Activated CD4-positive, alpha-beta T cell treated with anti-CD3 and anti-CD28 coated beads, Interleukin-2, amount 10 ng/mL, durations not matched to agents 7 days and 5 days (primary cell): ENCODE measurements at regions not wholly inside any gene's neighbourhood (a gene's known extent, or its start where the extent isn't known, plus 50 kb on each side); places are given as distances from the start of the nearest gene placed in this dataset.

Experiments
- CTCF ChIA-PET: fragments of 350-600 bp; sonication (Branson Sonifier 250); formaldehyde crosslinking; loops from one replicate; lab custom pipeline; 2021; ENCODE audit warnings: antibody characterized with exemption; lab: Charles Lee
- POLR2A ChIA-PET: fragments of 350-600 bp; sonication (Branson Sonifier 250); formaldehyde crosslinking; loops from one replicate; lab custom pipeline; 2021; ENCODE audit warnings: antibody characterized with exemption; lab: Charles Lee
- DNase-seq: peaks from one replicate; pipeline ENCODE4 v3.0.0-alpha.2; 2020
- H3K27ac Mint-ChIP-seq: one replicate; pipeline ENCODE4 v1.8.0; 2021; ENCODE audit warnings: mild to moderate bottlenecking, moderate library complexity, mixed read lengths
- H3K27me3 Mint-ChIP-seq: one replicate; pipeline ENCODE4 v1.8.0; 2021; ENCODE audit warnings: mixed read lengths
- H3K36me3 Mint-ChIP-seq: one replicate; pipeline ENCODE4 v1.8.0; 2021; ENCODE audit warnings: low read depth, mixed read lengths
- H3K4me1 Mint-ChIP-seq: one replicate; pipeline ENCODE4 v1.8.0; 2021; ENCODE audit warnings: mixed read lengths
- H3K4me3 Mint-ChIP-seq: one replicate; pipeline ENCODE4 v1.8.0; 2021; ENCODE audit warnings: mild to moderate bottlenecking, moderate library complexity, mixed read lengths
- H3K9me3 Mint-ChIP-seq: one replicate; pipeline ENCODE4 v1.8.0; 2021; ENCODE audit warnings: mixed read lengths

DNA sequence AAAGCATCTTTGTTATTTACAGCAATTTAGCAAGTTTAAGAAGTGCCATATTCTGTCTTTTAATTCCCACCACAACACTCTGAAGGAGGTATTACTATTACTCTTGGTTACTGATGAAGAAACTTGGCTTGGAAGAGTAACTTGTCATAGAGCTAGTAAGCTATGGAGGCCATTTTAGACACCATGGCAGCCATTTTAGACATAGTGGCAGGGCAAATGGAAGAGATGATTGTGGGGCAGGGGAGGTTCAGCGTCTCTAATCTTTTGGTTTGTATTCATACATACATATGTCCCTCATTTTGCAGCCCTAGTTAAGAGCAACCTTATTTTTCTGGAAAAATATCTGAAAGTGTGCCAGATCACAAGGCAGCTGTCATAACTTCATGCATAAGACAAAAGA lies 82.6 kb upstream of the SOX1 start:
- H3K9me3 Mint-ChIP-seq, result peaks cover 3% of the 10 kb centered on the region
- no peaks in the 10 kb centered on the region for H3K36me3 Mint-ChIP-seq
- no peak overlapping the region for H3K27ac Mint-ChIP-seq
- ChIA-PET CTCF (no interaction called here), POLR2A (no interaction called here)
- no peak overlapping the region for H3K4me3 Mint-ChIP-seq
- peaks cover 5% of the 10 kb centered on the region for H3K27me3 Mint-ChIP-seq
- no peaks in the 10 kb centered on the region for H3K4me1 Mint-ChIP-seq
- no peak for DNase-seq

DNA sequence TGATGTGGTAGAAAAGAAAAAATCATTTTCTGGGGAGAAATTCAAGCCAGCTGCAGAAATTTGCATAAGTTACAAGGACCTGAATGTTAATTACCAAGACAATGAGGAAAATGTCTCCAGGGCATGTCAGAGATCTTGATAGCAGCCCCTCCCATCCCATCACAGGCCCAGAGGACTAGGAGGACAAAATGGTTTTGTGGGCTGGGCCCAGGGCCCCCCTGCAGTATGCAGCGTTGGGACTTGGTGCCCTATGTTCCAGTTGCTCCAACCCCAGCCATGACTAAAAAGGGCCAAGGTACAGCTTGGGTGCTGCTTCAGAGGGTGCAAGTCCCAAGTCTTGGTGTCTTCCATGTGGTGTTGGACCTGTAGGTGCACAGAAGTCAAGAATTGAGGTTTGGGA lies 76.6 kb upstream of the SOX1 start:
- POLR2A ChIA-PET, result no interaction called here
- Mint-ChIP-seq H3K27me3 (peaks cover 2% of the 10 kb centered on the region), H3K4me3 (no peak overlapping the region), H3K4me1 (no peaks in the 10 kb centered on the region), H3K36me3 (peaks cover 3% of the 10 kb centered on the region), H3K9me3 (peaks cover 17% of the 10 kb centered on the region), H3K27ac (no peak overlapping the region)
- CTCF ChIA-PET, result no interaction called here
- DNase-seq, result no peak

DNA sequence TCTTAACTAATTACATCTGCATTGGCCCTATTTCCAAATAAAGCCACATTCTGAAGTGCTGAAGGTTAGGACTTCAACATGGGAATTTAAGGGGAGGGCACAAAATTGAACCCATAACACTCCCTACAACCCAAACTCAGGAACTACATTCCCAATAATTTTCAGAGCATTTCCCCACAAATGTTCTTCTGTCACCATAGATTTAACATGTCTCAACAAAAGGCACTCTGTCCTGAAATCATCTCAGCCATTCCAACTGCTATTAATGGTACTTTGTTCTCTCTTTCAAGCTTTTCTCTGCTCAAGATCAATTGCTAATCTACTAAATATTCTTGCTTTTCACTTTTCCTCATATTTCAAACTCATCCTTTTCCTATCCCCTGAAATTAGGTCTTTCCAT lies 74.0 kb upstream of the SOX1 start:
- no peak overlapping the region for H3K27ac Mint-ChIP-seq
- H3K36me3 Mint-ChIP-seq, result peaks cover 3% of the 10 kb centered on the region
- H3K4me1 Mint-ChIP-seq, result no peaks in the 10 kb centered on the region
- ChIA-PET CTCF (no interaction called here), POLR2A (no interaction called here)
- DNase-seq, result no peak
- peaks cover 14% of the 10 kb centered on the region for H3K9me3 Mint-ChIP-seq
- H3K4me3 Mint-ChIP-seq, result no peak overlapping the region
- H3K27me3 Mint-ChIP-seq, result peaks cover 2% of the 10 kb centered on the region

DNA sequence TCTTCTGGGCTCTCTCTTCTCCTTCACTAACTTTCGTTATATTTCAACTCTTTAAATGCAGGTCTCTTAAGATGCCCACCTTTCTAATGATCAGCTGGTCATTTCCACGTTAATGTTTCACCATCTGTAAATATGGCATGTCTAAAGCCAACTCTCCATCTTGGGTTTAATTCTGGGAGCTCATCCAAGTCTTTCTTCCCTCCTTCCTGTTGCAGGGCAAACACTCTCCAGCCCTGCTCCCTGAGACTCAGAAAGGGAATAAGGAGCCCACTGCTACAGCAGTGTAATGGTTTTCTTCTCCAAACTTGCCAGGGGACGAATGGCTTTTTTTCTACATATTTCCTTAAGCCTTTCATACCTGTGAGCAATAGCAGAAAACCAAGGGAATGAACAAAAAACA lies 73.3 kb upstream of the SOX1 start:
- no peaks in the 10 kb centered on the region for H3K4me1 Mint-ChIP-seq
- H3K4me3 Mint-ChIP-seq, result no peak overlapping the region
- peaks cover 14% of the 10 kb centered on the region for H3K9me3 Mint-ChIP-seq
- H3K27me3 Mint-ChIP-seq, result peaks cover 2% of the 10 kb centered on the region
- H3K36me3 Mint-ChIP-seq, result peaks cover 3% of the 10 kb centered on the region
- no peak for DNase-seq
- H3K27ac Mint-ChIP-seq, result no peak overlapping the region
- POLR2A ChIA-PET, result no interaction called here
- CTCF ChIA-PET, result no interaction called here

DNA sequence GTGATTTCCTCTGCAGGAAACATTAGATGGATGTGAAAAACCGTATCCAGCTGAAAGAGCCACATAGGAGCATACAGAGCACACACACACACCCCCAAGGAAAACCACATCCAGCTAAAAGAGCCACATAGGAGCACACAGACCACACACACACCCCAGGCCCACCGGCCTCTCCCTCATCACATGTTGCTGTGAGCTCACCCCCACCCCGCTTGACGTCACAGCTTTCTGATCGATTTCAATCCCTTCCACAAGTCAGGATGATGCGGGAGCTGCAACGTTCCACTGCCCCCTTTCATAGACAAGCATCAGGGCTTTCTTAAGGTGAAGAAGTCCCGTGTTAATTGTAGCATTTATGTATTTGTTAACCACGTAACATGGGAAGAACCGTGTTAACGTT lies 72.4 kb upstream of the SOX1 start:
- peaks cover 3% of the 10 kb centered on the region for H3K36me3 Mint-ChIP-seq
- ChIA-PET CTCF (no interaction called here), POLR2A (no interaction called here)
- H3K27ac Mint-ChIP-seq, result no peak overlapping the region
- peaks cover 12% of the 10 kb centered on the region for H3K9me3 Mint-ChIP-seq
- no peak for DNase-seq
- H3K4me3 Mint-ChIP-seq, result no peak overlapping the region
- H3K27me3 Mint-ChIP-seq, result peaks cover 2% of the 10 kb centered on the region
- H3K4me1 Mint-ChIP-seq, result no peaks in the 10 kb centered on the region

DNA sequence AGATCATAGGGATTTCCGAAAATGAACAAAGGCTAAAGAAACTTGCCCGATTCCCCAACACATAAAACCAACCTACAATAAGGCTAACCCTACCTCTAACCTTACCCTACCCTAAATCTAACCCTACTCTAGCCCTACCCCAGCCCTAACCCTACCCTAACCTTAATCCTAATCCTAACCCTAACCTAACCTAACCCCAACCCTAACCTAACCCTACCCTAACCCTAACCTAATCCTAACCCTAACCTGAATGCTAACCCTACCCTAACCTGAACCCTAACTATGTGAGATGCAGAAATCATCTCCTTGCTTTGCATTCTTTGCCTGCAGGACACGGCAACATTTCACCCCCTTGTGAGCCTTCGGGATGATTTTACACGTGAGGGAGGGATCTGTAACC lies 67.6 kb upstream of the SOX1 start:
- DNase-seq, result no peak
- no peak overlapping the region for H3K27ac Mint-ChIP-seq
- no peaks in the 10 kb centered on the region for H3K36me3 Mint-ChIP-seq
- H3K27me3 Mint-ChIP-seq, result peaks cover 2% of the 10 kb centered on the region
- H3K4me1 Mint-ChIP-seq, result no peaks in the 10 kb centered on the region
- CTCF ChIA-PET, result no interaction called here
- no peaks in the 10 kb centered on the region for H3K9me3 Mint-ChIP-seq
- H3K4me3 Mint-ChIP-seq, result no peak overlapping the region
- POLR2A ChIA-PET, result no interaction called here

DNA sequence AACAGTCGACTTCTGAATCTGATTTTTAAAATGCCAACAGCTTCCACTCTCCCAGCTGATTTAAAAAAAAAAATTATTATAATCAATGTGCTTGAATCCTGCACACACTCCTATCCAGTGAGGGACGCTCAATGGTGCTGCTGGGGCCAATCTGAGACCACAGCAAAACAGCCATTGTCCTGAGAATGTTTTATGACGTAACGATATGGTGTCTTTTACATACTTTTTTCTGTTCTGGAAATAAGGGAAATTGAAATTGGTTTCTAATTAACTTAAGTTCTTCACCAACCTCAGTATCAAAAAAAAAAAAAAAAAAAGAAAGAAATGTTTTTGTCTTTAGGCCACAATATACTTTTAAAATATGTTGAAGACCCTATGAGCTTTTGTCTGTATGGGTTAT lies 66.1 kb upstream of the SOX1 start:
- ChIA-PET CTCF (no interaction called here), POLR2A (no interaction called here)
- no peak for DNase-seq
- Mint-ChIP-seq H3K27ac (no peak overlapping the region), H3K4me1 (no peaks in the 10 kb centered on the region), H3K4me3 (no peak overlapping the region), H3K9me3 (no peaks in the 10 kb centered on the region), H3K27me3 (no peaks in the 10 kb centered on the region), H3K36me3 (no peaks in the 10 kb centered on the region)

DNA sequence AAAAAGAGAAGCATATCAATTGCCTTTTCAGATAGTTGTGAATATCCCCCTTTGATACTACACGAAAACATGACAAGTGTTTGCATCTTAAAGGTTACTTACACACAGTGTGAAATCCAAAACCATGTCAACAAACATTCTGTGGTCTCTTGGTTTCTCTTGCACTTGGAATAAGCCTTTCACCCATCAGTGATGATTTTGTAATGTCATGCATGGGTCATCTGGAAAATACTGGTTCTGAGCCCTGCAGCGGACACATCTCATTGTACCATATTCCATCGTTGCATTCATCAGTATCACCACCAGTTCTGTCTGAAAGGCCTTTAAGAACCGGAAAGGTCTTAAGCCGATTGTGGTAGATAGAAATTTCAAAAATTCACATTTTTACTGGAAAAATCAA lies 65.4 kb upstream of the SOX1 start:
- H3K36me3 Mint-ChIP-seq, result no peaks in the 10 kb centered on the region
- H3K9me3 Mint-ChIP-seq, result no peaks in the 10 kb centered on the region
- DNase-seq, result no peak
- H3K4me1 Mint-ChIP-seq, result no peaks in the 10 kb centered on the region
- no peak overlapping the region for H3K4me3 Mint-ChIP-seq
- no peak overlapping the region for H3K27ac Mint-ChIP-seq
- H3K27me3 Mint-ChIP-seq, result no peaks in the 10 kb centered on the region
- ChIA-PET CTCF (no interaction called here), POLR2A (no interaction called here)

DNA sequence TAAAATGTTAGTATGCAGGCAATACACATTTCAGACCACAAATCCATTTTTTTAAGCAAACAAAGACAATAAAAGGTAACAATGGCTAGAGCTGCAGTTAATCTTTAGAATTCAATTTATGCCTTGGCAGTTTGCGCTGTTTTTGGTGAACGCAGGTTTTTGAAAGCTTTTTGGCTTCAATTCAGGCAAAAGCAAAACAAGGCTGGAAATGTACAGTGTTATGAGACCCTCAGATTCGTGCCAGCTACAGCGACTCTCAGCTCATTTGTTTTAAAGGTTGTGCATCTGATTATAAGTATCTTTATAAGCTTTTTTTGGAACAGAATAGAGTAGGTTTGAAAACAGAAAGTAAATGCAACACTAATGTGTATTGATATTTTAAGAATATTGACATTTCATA lies 63.6 kb upstream of the SOX1 start:
- Mint-ChIP-seq H3K9me3 (no peaks in the 10 kb centered on the region), H3K27ac (no peak overlapping the region), H3K36me3 (no peaks in the 10 kb centered on the region), H3K4me1 (no peaks in the 10 kb centered on the region), H3K27me3 (no peaks in the 10 kb centered on the region), H3K4me3 (no peak overlapping the region)
- ChIA-PET CTCF (no interaction called here), POLR2A (no interaction called here)
- no peak for DNase-seq

DNA sequence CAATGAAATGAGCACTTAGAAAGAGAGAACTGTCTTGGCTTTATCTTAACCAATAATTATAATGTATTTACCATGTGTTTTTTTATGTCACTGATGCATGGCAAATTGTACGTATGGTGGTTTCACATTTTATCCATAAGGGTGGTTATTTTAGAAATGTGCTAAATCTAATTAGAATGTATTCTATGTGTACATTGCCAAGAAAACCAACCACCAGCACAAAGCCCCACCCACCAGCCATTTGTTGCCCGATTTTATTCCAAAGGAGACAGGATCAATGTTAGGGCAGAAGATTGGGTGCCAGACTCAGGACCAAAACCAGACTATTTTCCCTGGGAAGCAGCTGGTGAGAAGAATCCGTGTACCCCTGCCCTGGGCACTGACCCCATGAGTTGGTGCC lies 63.0 kb upstream of the SOX1 start:
- H3K27ac Mint-ChIP-seq, result no peak overlapping the region
- H3K4me1 Mint-ChIP-seq, result no peaks in the 10 kb centered on the region
- no peak for DNase-seq
- CTCF ChIA-PET, result no interaction called here
- H3K36me3 Mint-ChIP-seq, result no peaks in the 10 kb centered on the region
- no peaks in the 10 kb centered on the region for H3K9me3 Mint-ChIP-seq
- H3K4me3 Mint-ChIP-seq, result no peak overlapping the region
- H3K27me3 Mint-ChIP-seq, result no peaks in the 10 kb centered on the region
- POLR2A ChIA-PET, result no interaction called here

DNA sequence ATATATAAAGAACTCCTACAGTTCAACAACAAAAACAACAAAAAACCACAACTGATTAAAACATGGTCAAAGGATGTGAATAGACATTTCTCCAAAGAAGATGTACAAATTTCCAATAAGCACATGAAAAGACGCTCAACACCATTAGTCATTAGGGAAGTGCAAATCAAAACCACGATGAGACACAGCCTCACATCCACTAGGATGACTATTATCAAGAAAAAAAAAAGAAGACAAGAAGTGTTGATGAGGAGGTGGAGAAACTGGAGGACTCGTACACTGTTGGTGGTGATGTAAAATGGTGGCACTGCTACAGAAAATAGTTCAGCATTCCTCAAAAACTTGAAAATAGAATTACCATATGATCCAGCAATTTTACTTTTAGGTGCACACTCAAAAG lies 61.0 kb upstream of the SOX1 start:
- Mint-ChIP-seq H3K27me3 (no peaks in the 10 kb centered on the region), H3K4me3 (no peak overlapping the region), H3K27ac (no peak overlapping the region), H3K4me1 (no peaks in the 10 kb centered on the region), H3K36me3 (no peaks in the 10 kb centered on the region), H3K9me3 (no peaks in the 10 kb centered on the region)
- ChIA-PET POLR2A (no interaction called here), CTCF (no interaction called here)
- no peak for DNase-seq

DNA sequence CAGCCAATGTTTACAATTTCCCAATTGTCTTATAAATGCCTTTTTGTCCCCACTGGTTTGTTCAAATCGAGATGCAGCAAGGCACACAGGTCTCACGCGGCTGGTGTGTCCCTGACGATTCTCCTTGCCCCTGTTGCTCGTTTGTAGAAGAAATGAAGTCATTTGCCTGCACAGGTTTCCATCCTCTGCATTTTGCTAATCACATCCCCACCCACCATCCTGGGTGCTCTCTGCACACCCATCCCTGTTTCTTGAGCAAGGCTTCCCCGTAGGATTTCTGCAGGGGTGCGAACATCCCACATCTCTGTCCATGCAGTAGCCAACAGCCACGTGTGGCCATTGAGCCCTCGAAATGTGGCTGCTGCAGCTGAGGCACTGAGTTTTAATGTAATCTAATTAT lies 59.8 kb upstream of the SOX1 start:
- no peaks in the 10 kb centered on the region for H3K4me1 Mint-ChIP-seq
- no peak overlapping the region for H3K27ac Mint-ChIP-seq
- POLR2A ChIA-PET, result no interaction called here
- CTCF ChIA-PET, result no interaction called here
- H3K27me3 Mint-ChIP-seq, result no peaks in the 10 kb centered on the region
- H3K9me3 Mint-ChIP-seq, result no peaks in the 10 kb centered on the region
- no peaks in the 10 kb centered on the region for H3K36me3 Mint-ChIP-seq
- H3K4me3 Mint-ChIP-seq, result no peak overlapping the region
- no peak for DNase-seq

DNA sequence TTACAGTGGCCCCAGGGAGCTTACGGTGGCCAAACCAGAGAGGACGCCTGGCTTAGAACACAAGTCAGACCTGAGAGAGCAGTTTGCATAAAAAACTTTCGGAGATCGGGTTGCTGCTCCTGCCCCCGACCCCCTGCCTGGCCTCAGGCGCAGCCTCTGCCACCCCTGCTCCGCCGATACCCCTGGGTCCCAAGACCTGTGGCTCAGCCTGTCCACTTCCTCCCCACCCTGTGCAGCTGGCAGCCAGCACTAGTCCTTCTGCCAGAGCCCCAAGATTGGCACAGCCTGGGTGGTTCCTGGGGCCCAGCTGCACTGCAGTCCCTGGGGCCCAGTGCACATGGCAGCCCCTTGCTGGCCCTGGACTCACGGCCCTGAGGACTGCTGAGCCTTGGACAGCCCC lies 56.2 kb upstream of the SOX1 start:
- no peak for DNase-seq
- H3K36me3 Mint-ChIP-seq, result no peaks in the 10 kb centered on the region
- H3K27ac Mint-ChIP-seq, result no peak overlapping the region
- POLR2A ChIA-PET, result no interaction called here
- no peak overlapping the region for H3K4me3 Mint-ChIP-seq
- H3K9me3 Mint-ChIP-seq, result no peaks in the 10 kb centered on the region
- CTCF ChIA-PET, result interaction anchor here (0.6 kb wide), 1 partner anchor 671 kb away, joined by 3 read pairs; no protein-coding TSS in a partner anchor
- H3K27me3 Mint-ChIP-seq, result no peaks in the 10 kb centered on the region
- H3K4me1 Mint-ChIP-seq, result no peaks in the 10 kb centered on the region

DNA sequence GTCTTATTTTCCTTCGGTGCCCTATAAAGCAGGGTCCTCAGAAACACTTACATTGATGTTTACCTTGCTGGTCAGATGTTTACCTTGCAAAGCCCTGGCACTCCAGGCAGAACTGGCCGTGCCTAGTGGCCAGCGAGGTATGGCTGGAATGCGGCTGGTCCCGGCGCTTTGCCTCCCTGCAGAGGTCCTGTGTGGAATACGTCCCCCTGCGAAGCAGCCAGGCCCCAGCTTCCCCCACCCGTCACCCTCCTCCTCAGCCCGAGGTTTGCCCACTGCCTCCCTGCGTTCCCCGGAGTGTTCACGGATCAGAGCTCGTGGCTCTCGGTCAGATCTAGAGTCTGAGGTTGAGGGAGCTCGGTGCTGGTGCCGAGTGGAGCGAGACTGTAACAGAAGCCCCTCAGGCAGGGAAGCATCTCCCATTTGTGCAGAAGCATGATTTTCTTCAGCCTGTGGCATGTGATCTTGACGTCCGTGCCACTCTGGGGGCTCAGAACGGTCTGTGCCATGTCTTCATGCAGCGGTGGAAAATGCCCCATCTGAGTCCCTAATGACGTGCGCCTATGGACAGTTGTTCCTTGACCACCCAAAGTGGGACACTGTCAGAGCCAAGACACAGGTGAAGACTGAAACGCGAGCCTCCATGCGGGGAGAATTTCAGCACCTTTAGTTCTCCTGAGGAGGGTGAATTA lies 54.8 kb upstream of the SOX1 start:
- ChIA-PET CTCF (no interaction called here), POLR2A (no interaction called here)
- Mint-ChIP-seq H3K4me1 (no peaks in the 10 kb centered on the region), H3K36me3 (no peaks in the 10 kb centered on the region), H3K4me3 (no peak overlapping the region), H3K9me3 (no peaks in the 10 kb centered on the region), H3K27ac (no peak overlapping the region), H3K27me3 (no peaks in the 10 kb centered on the region)
- DNase-seq, result no peak
